ENCODE measurements at regions not wholly inside any gene's neighbourhood (a gene's known extent, or its start where the extent isn't known, plus 50 kb on each side); places are given as distances from the start of the nearest gene placed in this dataset.

DNA sequence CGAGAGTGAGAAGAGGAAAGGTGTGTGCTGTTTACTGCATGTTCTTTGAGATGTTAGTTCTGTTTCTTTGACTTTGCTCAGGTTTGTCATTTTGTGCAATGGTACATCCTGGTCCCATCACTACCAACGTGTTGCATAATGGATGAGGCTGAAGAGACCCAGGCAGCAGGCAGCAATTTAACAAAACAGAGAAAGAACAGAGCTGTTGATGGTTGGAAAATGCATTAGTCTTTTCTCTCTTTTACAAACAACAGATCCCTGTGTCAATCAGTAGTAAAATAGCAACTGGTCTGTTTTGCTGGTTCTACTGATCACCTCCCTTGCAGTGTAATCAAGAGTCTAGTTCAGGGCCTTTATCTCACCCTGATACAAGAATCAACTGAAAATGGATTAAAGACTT lies 64.8 kb upstream of the LIMCH1 start:
- DNase-seq (ENCODE audit: low read depth in 1 of 2, low spot score in 1 of 2), result no peak

DNA sequence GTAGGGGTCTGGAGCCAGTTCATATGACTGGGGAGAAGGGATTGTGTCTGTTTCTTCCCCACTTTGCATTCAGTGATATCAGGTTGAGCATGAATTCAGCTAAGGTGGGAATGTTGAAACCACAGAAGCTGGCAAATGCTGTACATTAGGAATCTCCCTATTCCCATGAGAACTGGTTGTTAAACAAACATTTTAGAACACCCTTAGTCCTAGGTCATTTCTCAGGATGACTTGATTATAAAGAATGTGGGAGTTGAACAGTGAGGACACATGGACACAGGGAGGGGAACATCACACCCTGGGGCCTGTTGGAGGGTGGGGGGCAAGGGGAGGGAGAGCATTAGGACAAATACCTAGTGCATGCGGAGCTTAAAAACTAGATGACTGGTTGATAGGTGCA lies 62.6 kb upstream of the LIMCH1 start:
- Histone ChIP-seq H3K9me3 (ENCODE audit: low read depth) (no peaks in the 10 kb centered on the region), H3K4me1 (ENCODE audit: low read depth) (no peaks in the 10 kb centered on the region), H3K27ac (no peak overlapping the region), H3K4me3 (no peak overlapping the region), H3K36me3 (no peaks in the 10 kb centered on the region), H3K27me3 (peaks cover 23% of the 10 kb centered on the region)
- TF ChIP-seq, protein P1, sequence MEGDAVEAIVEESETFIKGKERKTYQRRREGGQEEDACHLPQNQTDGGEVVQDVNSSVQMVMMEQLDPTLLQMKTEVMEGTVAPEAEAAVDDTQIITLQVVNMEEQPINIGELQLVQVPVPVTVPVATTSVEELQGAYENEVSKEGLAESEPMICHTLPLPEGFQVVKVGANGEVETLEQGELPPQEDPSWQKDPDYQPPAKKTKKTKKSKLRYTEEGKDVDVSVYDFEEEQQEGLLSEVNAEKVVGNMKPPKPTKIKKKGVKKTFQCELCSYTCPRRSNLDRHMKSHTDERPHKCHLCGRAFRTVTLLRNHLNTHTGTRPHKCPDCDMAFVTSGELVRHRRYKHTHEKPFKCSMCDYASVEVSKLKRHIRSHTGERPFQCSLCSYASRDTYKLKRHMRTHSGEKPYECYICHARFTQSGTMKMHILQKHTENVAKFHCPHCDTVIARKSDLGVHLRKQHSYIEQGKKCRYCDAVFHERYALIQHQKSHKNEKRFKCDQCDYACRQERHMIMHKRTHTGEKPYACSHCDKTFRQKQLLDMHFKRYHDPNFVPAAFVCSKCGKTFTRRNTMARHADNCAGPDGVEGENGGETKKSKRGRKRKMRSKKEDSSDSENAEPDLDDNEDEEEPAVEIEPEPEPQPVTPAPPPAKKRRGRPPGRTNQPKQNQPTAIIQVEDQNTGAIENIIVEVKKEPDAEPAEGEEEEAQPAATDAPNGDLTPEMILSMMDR (IDR thresholded peaks at IDR 0.05; ENCODE audit: low read depth, low read length), result no peak
- no peak for DNase-seq (ENCODE audit: low read depth in 1 of 2, low spot score in 1 of 2)

More for the DNA sequence above, 64.8 kb upstream of the LIMCH1 start:
- TF ChIP-seq, protein P1 (IDR thresholded peaks at IDR 0.05; ENCODE audit: low read depth, low read length), result no peak
- Histone ChIP-seq H3K27ac (no peak overlapping the region), H3K9me3 (ENCODE audit: low read depth) (no peaks in the 10 kb centered on the region), H3K27me3 (peaks cover 24% of the 10 kb centered on the region), H3K4me3 (no peak overlapping the region), H3K36me3 (no peaks in the 10 kb centered on the region), H3K4me1 (ENCODE audit: low read depth) (no peaks in the 10 kb centered on the region)

DNA sequence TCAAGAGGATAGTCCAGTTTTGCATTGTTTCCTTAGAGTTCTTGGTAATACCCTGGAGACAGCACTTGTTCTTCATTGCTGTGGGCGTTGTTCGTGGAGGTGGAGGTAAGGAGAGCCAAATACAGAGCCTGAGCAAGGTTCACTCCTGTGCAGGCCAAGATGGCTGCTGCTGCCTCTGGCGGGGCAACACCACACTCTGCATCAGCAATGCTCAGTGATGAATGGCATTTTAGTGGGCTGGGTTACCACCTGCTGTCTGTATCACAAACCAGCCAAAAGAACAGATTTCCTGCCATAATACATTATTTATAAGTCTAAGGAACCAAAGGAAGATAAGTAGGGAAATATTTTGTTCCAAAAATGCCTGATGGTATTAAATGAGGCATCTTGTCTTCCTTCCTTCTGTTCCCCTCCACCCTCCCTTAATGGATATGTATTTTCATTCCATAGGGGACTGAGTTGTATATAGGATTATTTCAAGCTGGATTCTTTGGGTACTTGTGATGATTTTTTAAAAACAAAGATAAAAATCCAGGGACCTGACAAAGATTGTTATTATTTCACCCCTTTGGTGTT lies 61.6 kb upstream of the LIMCH1 start:
- H3K9me3 ChIP-seq (ENCODE audit: low read depth), result no peaks in the 10 kb centered on the region
- H3K4me3 ChIP-seq, result no peak overlapping the region
- no peaks in the 10 kb centered on the region for H3K36me3 ChIP-seq
- no peaks in the 10 kb centered on the region for H3K4me1 ChIP-seq (ENCODE audit: low read depth)
- peaks cover 25% of the 10 kb centered on the region for H3K27me3 ChIP-seq
- DNase-seq (ENCODE audit: low read depth in 1 of 2, low spot score in 1 of 2), result no peak
- no peak overlapping the region for H3K27ac ChIP-seq
- TF ChIP-seq, protein P1 (IDR thresholded peaks at IDR 0.05; ENCODE audit: low read depth, low read length), result no peak

DNA sequence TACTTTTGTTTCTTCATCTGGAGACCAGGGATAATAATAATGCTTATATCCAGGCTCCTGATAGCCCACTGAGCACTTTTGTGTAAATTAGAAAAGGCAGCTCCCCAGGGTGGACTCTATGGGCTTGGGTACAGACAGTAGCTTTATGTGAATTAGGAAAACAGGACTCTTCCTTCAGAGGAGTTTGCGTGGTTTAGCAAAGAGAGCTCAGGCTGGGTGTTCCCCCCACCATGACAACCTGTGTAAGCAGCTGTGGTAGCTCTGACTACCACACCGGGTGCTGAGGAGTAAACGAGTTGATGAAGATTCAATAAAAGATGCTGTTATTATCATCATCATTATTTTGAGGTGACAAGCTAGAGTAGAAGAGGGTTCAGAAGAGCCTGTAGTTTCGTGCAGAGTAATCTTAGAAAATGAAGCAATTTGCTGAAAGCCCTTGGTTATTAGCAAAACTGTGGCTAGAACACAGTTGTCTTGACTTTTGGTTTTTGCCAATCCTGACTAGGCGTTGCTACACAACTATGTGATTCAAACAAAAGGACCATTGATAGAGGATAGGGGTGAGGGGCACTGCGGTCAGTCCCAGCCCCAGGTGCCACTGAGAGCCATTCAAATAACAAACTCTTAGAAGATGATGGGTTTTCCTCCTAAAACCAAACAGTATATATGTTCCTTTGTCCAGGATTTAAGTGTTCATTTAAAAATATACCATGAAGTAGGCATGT lies 60.6 kb upstream of the LIMCH1 start:
- no peaks in the 10 kb centered on the region for H3K36me3 ChIP-seq
- no peaks in the 10 kb centered on the region for H3K4me1 ChIP-seq (ENCODE audit: low read depth)
- TF ChIP-seq, protein P1 (IDR thresholded peaks at IDR 0.05; ENCODE audit: low read depth, low read length), result no peak
- H3K4me3 ChIP-seq, result no peak overlapping the region
- no peaks in the 10 kb centered on the region for H3K9me3 ChIP-seq (ENCODE audit: low read depth)
- no peak overlapping the region for H3K27ac ChIP-seq
- no peak for DNase-seq (ENCODE audit: low read depth in 1 of 2, low spot score in 1 of 2)
- peaks cover 25% of the 10 kb centered on the region for H3K27me3 ChIP-seq

DNA sequence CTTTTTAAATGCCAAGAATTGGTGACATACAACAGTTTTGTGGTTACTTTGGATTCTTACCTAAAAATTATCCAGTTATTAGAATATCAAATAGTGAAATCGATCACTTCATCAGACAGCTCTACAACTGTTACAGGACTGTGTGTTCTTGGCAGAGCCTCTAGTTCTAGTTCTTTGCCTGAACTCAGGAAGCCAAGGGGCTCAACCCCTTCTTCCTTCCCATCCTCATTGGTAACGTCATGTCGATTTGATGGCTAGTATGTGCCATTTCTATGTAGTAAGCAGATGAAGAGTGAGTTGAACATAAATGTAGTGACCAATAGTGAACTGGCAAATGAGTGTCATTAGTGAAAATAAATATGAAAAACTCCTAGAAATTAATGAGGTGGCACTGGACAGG lies 59.4 kb upstream of the LIMCH1 start:
- Histone ChIP-seq H3K4me1 (ENCODE audit: low read depth) (no peaks in the 10 kb centered on the region), H3K27ac (no peak overlapping the region), H3K36me3 (no peaks in the 10 kb centered on the region), H3K4me3 (no peak overlapping the region), H3K9me3 (ENCODE audit: low read depth) (no peaks in the 10 kb centered on the region), H3K27me3 (peaks cover 25% of the 10 kb centered on the region)
- TF ChIP-seq, protein P1 (IDR thresholded peaks at IDR 0.05; ENCODE audit: low read depth, low read length), result no peak
- DNase-seq (ENCODE audit: low read depth in 1 of 2, low spot score in 1 of 2), result no peak

Data from cardiac muscle cell (in vitro differentiated cells and primary cell).